H1 (cell line): ENCODE measurements at regions not wholly inside any gene's neighbourhood (a gene's known extent, or its start where the extent isn't known, plus 50 kb on each side); places are given as distances from the start of the nearest gene placed in this dataset.

Experiments used
- CHD2 ChIP-seq: IDR thresholded peaks from 2 replicates; pipeline ENCODE4 v1.6.1; 2012; ENCODE audit warnings: low read length, improper control_type of control experiment
- GTF2F1 ChIP-seq: IDR thresholded peaks from 2 replicates; pipeline ENCODE4 v1.6.1; 2012; ENCODE audit warnings: low read depth, low read length, improper control_type of control experiment, borderline replicate concordance
- JUN ChIP-seq: IDR thresholded peaks from 2 replicates; pipeline ENCODE4 v1.6.1; 2011; ENCODE audit warnings: low read depth, mild to moderate bottlenecking, improper control_type of control experiment, low read length
- TF ChIP-seq, protein P1 (sequence below): fragments of 300-600 bp; sonication (generic); IDR thresholded peaks from 2 replicates; pipeline ENCODE4 v1.7.1; 2012; ENCODE audit warnings: low read length, moderate library complexity, mild to moderate bottlenecking, inconsistent platforms; ENCODE audit not compliant: insufficient replicate concordance

GRCh38 chr4:128366212-128366611, 78.6 kb upstream of the PGRMC2 start (continued):
- TF ChIP-seq JUN, result no peak
- TF ChIP-seq CHD2, result no peak
- TF ChIP-seq, protein P1, sequence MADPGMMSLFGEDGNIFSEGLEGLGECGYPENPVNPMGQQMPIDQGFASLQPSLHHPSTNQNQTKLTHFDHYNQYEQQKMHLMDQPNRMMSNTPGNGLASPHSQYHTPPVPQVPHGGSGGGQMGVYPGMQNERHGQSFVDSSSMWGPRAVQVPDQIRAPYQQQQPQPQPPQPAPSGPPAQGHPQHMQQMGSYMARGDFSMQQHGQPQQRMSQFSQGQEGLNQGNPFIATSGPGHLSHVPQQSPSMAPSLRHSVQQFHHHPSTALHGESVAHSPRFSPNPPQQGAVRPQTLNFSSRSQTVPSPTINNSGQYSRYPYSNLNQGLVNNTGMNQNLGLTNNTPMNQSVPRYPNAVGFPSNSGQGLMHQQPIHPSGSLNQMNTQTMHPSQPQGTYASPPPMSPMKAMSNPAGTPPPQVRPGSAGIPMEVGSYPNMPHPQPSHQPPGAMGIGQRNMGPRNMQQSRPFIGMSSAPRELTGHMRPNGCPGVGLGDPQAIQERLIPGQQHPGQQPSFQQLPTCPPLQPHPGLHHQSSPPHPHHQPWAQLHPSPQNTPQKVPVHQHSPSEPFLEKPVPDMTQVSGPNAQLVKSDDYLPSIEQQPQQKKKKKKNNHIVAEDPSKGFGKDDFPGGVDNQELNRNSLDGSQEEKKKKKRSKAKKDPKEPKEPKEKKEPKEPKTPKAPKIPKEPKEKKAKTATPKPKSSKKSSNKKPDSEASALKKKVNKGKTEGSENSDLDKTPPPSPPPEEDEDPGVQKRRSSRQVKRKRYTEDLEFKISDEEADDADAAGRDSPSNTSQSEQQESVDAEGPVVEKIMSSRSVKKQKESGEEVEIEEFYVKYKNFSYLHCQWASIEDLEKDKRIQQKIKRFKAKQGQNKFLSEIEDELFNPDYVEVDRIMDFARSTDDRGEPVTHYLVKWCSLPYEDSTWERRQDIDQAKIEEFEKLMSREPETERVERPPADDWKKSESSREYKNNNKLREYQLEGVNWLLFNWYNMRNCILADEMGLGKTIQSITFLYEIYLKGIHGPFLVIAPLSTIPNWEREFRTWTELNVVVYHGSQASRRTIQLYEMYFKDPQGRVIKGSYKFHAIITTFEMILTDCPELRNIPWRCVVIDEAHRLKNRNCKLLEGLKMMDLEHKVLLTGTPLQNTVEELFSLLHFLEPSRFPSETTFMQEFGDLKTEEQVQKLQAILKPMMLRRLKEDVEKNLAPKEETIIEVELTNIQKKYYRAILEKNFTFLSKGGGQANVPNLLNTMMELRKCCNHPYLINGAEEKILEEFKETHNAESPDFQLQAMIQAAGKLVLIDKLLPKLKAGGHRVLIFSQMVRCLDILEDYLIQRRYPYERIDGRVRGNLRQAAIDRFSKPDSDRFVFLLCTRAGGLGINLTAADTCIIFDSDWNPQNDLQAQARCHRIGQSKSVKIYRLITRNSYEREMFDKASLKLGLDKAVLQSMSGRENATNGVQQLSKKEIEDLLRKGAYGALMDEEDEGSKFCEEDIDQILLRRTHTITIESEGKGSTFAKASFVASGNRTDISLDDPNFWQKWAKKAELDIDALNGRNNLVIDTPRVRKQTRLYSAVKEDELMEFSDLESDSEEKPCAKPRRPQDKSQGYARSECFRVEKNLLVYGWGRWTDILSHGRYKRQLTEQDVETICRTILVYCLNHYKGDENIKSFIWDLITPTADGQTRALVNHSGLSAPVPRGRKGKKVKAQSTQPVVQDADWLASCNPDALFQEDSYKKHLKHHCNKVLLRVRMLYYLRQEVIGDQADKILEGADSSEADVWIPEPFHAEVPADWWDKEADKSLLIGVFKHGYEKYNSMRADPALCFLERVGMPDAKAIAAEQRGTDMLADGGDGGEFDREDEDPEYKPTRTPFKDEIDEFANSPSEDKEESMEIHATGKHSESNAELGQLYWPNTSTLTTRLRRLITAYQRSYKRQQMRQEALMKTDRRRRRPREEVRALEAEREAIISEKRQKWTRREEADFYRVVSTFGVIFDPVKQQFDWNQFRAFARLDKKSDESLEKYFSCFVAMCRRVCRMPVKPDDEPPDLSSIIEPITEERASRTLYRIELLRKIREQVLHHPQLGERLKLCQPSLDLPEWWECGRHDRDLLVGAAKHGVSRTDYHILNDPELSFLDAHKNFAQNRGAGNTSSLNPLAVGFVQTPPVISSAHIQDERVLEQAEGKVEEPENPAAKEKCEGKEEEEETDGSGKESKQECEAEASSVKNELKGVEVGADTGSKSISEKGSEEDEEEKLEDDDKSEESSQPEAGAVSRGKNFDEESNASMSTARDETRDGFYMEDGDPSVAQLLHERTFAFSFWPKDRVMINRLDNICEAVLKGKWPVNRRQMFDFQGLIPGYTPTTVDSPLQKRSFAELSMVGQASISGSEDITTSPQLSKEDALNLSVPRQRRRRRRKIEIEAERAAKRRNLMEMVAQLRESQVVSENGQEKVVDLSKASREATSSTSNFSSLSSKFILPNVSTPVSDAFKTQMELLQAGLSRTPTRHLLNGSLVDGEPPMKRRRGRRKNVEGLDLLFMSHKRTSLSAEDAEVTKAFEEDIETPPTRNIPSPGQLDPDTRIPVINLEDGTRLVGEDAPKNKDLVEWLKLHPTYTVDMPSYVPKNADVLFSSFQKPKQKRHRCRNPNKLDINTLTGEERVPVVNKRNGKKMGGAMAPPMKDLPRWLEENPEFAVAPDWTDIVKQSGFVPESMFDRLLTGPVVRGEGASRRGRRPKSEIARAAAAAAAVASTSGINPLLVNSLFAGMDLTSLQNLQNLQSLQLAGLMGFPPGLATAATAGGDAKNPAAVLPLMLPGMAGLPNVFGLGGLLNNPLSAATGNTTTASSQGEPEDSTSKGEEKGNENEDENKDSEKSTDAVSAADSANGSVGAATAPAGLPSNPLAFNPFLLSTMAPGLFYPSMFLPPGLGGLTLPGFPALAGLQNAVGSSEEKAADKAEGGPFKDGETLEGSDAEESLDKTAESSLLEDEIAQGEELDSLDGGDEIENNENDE, result no peak
- no peak for TF ChIP-seq GTF2F1
- TF ChIP-seq, all 59 proteins: peak for 0
